Globus pallidus (tissue), 1 donor: ENCODE measurements at regions not wholly inside any gene's neighbourhood (a gene's known extent, or its start where the extent isn't known, plus 50 kb on each side); places are given as distances from the start of the nearest gene placed in this dataset.
"Not testable (repeated sequence)": the region's sequence is repeated elsewhere in the genome, so short reads cannot be mapped to it uniquely, and the experiment has no call there.

Experiments used
- DNase-seq: peaks from one replicate; pipeline ENCODE4 v3.0.0-alpha.2; 2015; ENCODE audit warnings: low spot score

- DNase-seq, result no peak
Measured at GRCh38 chr3:66812136-66812535, 186.0 kb upstream of the KBTBD8 start.

DNA sequence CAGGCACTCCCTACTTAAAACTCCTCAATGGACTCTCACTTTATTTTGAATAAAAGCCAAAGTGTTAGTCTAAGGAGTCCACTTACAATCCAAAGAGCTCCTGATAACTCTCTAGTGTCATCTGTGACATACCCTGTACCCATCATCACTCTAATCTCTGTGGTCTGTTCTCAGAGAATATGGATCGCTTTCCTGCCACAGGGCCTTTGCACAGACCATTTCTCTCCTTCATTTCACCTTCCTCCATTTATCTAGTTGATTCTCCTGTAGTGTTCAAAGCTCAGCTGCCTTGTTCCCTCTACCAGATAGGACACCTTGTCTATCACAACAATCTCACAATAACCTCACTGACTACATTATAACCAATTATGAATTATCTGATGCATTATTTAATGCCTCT is 185.4 kb upstream of the KBTBD8 start:
- DNase-seq, result no peak

GRCh38 chr3:66816090-66816761 is 181.9 kb upstream of the KBTBD8 start:
- DNase-seq, result peak; percentile 73

- DNase-seq, result no peak
Measured at GRCh38 chr3:66817951-66818557, 180.1 kb upstream of the KBTBD8 start.

DNA sequence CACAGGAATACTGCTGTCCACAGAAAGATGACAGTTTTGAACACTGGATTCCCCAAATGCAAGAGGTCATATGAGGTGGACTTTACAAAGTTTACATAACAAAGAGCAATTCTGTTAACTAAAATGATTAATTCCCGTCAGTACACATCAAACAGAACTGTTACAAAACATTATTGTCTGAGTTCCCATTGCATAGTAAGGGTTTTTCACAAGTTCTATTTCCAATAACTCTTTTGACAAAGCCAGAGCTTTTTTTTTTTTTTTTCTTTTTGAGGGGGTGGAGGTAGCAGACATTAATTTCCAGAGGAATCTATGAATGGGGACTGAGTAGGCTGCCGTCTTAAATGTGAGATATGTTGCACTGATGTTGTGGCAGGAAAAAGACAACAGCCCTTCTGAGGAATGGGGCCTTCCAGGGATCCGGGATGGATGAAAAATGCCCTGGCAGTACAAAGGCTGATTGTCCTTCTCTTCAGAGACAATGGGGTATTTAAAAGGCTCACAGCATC is 178.1 kb upstream of the KBTBD8 start:
- DNase-seq, result peak; percentile 97

DNA sequence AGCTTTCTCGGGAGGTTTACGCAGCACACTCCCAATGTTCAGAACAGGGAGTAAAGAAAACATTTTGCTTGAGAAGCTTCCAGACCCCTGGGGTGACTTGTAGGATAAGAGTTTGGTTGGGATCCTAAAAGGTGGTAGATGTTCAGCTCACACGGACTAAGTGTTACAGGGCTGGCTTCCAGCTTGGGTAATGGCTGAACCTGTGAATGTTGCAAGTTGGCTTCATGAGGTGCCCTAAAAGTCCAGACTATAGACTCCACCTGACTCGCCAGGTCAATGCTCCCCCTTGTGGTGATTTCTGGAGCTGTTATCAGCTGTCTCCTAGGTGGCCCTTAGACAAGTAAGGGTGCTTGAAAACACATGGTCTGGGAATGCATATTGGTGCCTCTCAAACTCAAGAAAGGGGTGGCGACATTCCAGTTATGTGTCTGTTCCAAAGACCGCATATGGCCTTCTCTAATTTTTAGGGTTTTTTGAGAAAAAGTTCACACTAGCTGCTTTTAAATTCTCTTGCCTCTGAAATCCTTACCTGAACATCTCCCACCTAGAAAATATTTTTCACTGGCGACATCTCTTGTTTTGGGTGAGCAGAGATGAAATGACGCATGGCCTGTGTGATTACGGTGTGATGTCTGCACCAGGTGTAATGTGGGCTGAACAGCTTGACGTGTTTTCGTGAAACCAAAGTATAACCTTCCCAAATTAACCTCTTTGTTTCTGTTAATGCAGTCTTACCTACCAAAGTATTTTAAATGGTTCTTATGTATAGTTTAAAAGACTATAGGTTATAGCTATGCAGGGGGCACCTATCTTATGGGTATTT is 175.7 kb upstream of the KBTBD8 start:
- DNase-seq, result no peak

- DNase-seq, result no peak
Measured at GRCh38 chr3:66823009-66823397, 175.1 kb upstream of the KBTBD8 start.

DNA sequence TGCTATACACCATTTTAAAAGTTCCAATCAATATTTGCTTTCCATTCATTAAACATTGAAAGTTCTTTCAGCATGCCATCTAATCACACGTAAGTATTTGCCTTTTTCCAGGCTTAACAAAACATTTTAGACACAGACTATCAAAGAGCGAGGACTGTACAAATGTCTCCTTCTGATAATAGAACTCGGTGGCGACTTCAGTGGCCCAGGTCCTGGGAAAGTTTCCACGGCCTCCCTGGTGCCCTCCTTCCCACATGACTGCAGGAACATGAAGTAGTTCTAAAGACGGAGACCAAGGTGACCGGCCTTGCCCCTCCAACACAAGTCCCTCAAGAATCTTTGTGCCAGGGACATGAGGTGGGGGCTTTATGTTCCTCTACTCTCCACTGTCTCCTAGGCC is 174.6 kb upstream of the KBTBD8 start:
- DNase-seq, result no peak

GRCh38 chr3:66825375-66825774 is 172.7 kb upstream of the KBTBD8 start:
- DNase-seq, result no peak

GRCh38 chr3:66827726-66828125 is 170.4 kb upstream of the KBTBD8 start:
- DNase-seq, result no peak

DNA sequence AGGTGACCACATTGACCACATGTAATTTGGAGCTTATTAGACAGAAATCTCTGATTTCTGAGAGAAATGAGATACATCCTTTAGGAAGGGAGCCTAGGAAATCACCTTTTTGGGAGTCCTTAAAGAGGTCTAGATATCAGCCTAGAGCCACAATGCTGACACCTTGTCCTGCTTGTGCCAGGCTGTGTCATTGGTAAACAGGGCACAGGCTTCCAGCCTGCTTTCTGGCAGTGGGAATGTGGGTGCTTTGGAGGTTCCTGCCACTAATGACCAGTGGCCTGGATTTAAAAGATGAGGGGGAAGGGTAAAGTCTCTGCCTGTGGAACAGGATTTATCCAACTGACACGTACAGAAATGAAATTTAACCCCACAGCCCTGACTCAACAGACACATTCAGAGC is 169.8 kb upstream of the KBTBD8 start:
- no peak for DNase-seq

GRCh38 chr3:66830301-66830700 is 167.8 kb upstream of the KBTBD8 start:
- DNase-seq, result no peak

DNA sequence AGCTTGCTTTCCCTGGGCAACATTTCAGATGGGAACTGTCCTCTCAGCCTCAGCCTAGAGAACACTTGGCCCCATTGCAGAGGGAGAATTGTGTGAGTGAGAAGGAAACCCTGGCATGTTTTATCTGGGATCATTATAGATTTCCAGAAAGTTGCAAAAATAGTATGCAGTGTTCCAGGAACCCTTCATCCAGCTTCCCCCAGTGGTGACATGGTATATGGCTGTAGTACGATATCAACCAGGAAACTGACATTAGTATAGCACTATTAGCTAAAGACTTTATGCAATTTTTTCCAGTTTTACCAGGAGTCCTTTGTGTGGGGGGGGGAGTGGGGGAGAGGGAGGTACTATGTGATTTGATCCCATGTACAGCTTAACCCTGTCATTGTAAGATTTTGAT is 166.2 kb upstream of the KBTBD8 start:
- DNase-seq, result no peak

DNA sequence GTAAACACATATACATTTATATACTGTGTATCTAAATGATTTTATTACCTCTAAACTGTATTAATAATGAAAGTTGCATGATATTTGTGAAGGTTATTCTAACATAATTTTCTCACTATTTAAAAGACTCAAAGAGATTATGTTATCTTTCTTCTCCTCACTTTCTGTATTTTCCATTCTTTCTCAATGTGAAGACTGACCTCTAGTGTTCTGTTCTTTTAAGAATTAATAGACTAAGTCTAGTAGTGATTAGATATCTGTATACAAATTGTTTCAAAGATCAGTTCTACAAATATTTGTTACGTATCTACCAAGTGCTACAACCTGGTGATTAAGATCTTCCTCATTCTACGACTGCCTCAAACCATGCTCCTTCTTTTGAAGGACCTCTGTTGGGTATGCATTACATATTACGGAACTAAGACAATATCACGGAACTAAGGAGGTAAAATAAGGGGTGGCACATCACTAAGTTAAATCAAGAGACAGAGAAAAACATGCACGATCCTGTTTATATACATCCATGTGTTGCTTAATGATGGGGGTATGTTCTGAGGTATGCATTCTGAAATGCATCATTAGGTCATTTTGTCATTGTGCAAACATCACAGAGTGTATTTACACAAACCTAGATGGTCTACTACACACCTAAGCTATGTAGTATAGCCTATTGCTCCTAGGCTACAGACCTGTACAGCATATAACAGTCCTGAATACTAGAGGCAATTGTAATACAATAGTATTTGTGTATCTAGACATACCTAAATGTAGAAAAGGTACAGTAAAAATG is 161.5 kb upstream of the KBTBD8 start:
- DNase-seq, result peak; percentile 53

- no peak for DNase-seq
Measured at GRCh38 chr3:66838704-66839103, 159.4 kb upstream of the KBTBD8 start.

DNA sequence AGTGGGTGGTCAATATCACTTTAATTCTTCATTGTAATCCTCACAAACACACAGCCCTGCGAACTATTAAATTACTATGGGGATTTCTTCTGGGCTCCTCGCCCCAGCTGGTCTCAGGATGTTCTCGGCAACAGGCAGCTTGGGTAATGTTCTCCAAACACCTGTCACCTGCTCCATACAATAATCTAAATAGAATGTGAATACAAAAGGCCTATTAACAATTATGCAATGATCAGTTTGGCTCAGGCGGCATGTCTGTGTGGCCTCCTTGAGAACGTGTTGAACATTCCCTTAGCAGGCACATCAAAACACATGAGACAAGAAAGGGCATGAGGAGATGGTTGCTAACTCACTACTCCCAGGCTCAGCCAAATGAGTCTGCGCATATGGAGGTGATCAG is 158.6 kb upstream of the KBTBD8 start:
- no peak for DNase-seq

GRCh38 chr3:66842761-66843464 is 155.2 kb upstream of the KBTBD8 start:
- DNase-seq, result not testable (repeated sequence)

DNA sequence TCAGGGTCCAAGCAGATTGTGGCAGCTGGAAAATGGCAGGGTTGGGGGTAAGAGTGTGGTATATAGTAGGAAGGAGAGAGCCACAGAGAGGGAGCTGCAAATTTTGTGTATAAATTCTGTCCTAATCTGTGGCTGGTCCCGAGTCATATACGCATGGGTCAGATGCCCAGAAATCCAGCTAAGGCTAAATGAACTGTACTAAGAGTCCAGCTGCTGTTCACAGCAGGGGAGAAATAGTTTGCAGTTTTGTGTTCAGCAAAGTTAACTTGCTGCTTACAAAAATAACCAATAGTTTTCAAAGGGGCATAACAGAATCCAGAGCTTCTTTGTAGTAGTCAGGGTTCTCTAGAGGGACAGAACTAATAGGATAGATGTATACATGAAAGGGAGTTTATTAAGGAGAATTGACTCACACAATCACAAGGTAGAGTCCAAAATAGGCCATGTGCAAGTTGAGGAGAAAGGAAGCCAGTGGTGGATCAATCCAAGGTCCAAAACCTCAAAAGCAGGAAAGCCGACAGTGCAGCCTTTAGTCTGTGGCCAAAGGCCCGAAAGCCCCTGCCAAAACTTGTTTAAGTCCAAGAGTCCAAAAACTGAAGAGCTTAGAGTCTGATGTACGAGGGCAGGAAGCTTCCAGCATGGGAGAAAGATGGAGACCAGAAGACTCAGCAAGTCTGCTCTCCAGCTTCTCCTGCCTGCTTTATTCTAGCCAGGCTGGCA is 146.1 kb upstream of the KBTBD8 start:
- DNase-seq, result no peak

DNA sequence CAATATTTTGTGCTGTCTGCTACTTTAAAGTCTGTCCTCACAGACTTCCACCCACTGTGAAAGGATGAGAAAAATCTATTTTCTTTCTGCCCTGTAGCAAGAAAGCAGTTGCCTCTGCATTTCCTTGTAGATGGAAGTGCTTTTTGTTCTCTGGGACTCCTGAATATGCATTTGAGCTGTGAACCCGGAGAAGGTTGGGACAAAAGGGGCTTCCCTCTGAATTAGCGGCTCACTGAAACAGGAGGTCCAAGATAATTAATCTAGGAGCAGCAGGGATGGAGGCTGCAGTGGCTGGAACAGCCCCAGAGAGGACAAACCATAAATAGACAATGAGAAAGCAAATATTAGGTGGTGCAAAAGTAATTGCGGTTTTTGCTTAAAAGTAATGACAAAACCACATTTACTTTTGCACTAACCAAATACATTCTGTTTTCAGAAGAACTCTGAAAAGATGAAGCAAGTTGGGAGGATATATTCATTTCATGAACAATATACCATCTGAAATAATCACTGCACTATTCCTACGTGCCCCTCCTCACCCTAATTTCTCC is 143.4 kb upstream of the KBTBD8 start:
- DNase-seq, result no peak

DNA sequence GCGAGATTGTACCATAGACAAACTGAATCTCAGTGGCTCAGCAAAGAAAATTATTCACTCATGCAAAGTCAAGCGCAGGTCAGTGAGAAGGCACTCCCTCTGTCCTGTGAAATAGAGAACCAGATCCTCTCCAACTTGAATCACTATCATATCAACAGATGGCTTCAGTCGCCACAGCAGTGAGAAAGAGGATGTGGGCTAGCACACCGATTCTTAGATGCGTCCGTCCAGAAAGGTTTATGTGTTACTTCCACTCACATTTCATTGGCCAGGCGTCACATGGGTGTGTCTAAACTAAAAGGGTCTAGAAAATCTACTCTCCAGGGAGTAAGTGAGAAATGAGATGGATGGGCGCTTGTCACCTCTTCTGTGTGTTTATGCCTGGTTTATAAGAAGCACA is 141.6 kb upstream of the KBTBD8 start:
- DNase-seq, result no peak
